ENCODE measurements at regions not wholly inside any gene's neighbourhood (a gene's known extent, or its start where the extent isn't known, plus 50 kb on each side); places are given as distances from the start of the nearest gene placed in this dataset.
A peak's percentile ranks its signal among the peaks of the same experiment; 100 is the strongest.

DNA sequence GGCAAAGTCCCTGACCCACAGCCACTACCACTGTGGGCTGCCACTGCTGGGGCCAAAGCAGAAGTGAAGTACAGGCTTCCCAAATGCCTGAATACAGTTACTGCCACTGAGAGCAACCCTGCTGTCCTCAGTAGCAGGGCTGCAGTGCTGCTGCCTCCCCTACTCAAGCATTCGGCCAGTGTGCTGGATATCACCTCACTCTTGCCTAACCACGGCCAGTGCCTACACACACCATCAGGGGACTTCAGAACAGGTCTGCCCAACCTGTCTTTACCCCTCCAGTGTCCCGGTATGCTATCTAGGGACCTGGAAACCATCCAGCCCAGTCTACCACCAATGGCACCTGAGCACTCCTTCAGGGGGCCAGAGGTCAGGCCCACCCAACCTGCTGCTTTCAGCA is 261.5 kb upstream of the COL8A1 start:
- Mint-ChIP-seq H3K36me3 (ENCODE audit: insufficient read depth, unreplicated experiment) (no peaks in the 10 kb centered on the region), H3K27ac (ENCODE audit: low read depth, unreplicated experiment) (no peak overlapping the region), H3K4me3 (ENCODE audit: unreplicated experiment) (no peak overlapping the region), H3K27me3 (ENCODE audit: insufficient read depth, unreplicated experiment) (no peaks in the 10 kb centered on the region), H3K4me1 (ENCODE audit: insufficient read depth, unreplicated experiment) (no peaks in the 10 kb centered on the region), H3K9me3 (ENCODE audit: unreplicated experiment) (no peaks in the 10 kb centered on the region)
- CTCF ChIA-PET, result no interaction called here
- DNase-seq (ENCODE audit: unreplicated experiment), result no peak
- POLR2A ChIA-PET, result interaction anchor here (0.6 kb wide), 1 partner anchor 249 kb away, joined by 6 read pairs; no protein-coding TSS in a partner anchor
- intact Hi-C loops (cut with micrococcal nuclease), result no loop called here
- TF ChIP-seq, protein P1, sequence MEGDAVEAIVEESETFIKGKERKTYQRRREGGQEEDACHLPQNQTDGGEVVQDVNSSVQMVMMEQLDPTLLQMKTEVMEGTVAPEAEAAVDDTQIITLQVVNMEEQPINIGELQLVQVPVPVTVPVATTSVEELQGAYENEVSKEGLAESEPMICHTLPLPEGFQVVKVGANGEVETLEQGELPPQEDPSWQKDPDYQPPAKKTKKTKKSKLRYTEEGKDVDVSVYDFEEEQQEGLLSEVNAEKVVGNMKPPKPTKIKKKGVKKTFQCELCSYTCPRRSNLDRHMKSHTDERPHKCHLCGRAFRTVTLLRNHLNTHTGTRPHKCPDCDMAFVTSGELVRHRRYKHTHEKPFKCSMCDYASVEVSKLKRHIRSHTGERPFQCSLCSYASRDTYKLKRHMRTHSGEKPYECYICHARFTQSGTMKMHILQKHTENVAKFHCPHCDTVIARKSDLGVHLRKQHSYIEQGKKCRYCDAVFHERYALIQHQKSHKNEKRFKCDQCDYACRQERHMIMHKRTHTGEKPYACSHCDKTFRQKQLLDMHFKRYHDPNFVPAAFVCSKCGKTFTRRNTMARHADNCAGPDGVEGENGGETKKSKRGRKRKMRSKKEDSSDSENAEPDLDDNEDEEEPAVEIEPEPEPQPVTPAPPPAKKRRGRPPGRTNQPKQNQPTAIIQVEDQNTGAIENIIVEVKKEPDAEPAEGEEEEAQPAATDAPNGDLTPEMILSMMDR (IDR thresholded peaks at IDR 0.05; ENCODE audit: unreplicated experiment), result no peak
- BruUV-seq (replicated peaks), result no TSS peak

- Mint-ChIP-seq H3K9me3 (ENCODE audit: unreplicated experiment) (no peaks in the 10 kb centered on the region), H3K36me3 (ENCODE audit: insufficient read depth, unreplicated experiment) (no peaks in the 10 kb centered on the region), H3K27ac (ENCODE audit: low read depth, unreplicated experiment) (no peak overlapping the region), H3K4me1 (ENCODE audit: insufficient read depth, unreplicated experiment) (no peaks in the 10 kb centered on the region), H3K4me3 (ENCODE audit: unreplicated experiment) (no peak overlapping the region), H3K27me3 (ENCODE audit: insufficient read depth, unreplicated experiment) (no peaks in the 10 kb centered on the region)
- ChIA-PET CTCF (no interaction called here), POLR2A (no interaction called here)
- no TSS peak for BruUV-seq (replicated peaks)
- no peak for DNase-seq (ENCODE audit: unreplicated experiment)
- TF ChIP-seq, protein P1 (IDR thresholded peaks at IDR 0.05; ENCODE audit: unreplicated experiment), result no peak
- intact Hi-C loops (cut with micrococcal nuclease), result no loop called here
These were observed 264.6 kb upstream of the COL8A1 start for GRCh38 chr3:99373846-99374210.

DNA sequence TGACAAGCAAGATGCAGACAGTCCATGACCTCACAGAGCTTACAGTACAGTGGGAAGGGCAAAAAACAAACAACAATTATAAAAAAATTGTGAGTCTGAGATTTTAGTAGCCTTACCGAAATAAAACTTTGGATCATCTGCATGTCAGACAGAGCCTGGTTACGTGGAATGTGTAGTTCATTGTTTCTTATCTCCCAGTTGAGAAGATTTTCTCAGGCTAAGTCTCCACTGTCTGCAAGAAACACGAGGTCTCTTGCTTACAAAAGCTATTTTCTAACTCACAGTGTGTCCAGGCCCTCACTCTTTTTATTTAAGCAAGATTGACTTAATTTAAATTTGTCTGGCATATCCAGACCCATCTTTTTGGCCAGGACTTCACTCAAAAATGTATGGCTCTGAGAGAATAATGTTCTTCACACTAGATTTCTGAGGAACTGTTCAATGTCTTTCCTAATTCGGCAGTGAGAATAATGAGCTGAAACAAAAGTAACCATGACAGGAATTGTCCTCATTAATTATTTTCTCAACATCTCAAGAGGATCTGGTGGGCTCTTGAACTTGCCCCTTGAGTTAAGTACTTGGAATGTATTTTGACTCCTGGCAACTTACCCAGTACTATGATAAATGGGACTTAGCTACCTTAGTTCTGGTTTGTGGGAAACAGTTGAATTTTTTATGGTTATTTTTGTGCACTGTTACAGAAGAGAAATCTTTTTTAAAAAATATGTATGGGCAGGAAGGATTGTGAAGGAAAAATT is 265.1 kb upstream of the COL8A1 start:
- no peak for DNase-seq (ENCODE audit: unreplicated experiment)
- Mint-ChIP-seq H3K27me3 (ENCODE audit: insufficient read depth, unreplicated experiment) (no peaks in the 10 kb centered on the region), H3K4me3 (ENCODE audit: unreplicated experiment) (no peak overlapping the region), H3K36me3 (ENCODE audit: insufficient read depth, unreplicated experiment) (no peaks in the 10 kb centered on the region), H3K4me1 (ENCODE audit: insufficient read depth, unreplicated experiment) (no peaks in the 10 kb centered on the region), H3K27ac (ENCODE audit: low read depth, unreplicated experiment) (no peak overlapping the region), H3K9me3 (ENCODE audit: unreplicated experiment) (no peaks in the 10 kb centered on the region)
- TF ChIP-seq, protein P1 (IDR thresholded peaks at IDR 0.05; ENCODE audit: unreplicated experiment), result no peak
- ChIA-PET CTCF (no interaction called here), POLR2A (no interaction called here)
- no TSS peak for BruUV-seq (replicated peaks)
- intact Hi-C loops (cut with micrococcal nuclease), result no loop called here

GRCh38 chr3:99366663-99367429 is 271.5 kb upstream of the COL8A1 start:
- intact Hi-C loops (cut with micrococcal nuclease), result no loop called here
- TF ChIP-seq, protein P1 (IDR thresholded peaks at IDR 0.05; ENCODE audit: unreplicated experiment), result no peak
- no TSS peak for BruUV-seq (replicated peaks)
- Mint-ChIP-seq H3K4me1 (ENCODE audit: insufficient read depth, unreplicated experiment) (no peaks in the 10 kb centered on the region), H3K27ac (ENCODE audit: low read depth, unreplicated experiment) (no peak overlapping the region), H3K36me3 (ENCODE audit: insufficient read depth, unreplicated experiment) (no peaks in the 10 kb centered on the region), H3K4me3 (ENCODE audit: unreplicated experiment) (no peak overlapping the region), H3K9me3 (ENCODE audit: unreplicated experiment) (peaks cover 5% of the 10 kb centered on the region), H3K27me3 (ENCODE audit: insufficient read depth, unreplicated experiment) (no peaks in the 10 kb centered on the region)
- POLR2A ChIA-PET, result no interaction called here
- peak; percentile 15 for DNase-seq (ENCODE audit: unreplicated experiment)
- CTCF ChIA-PET, result interaction anchor here (0.9 kb wide), 1 partner anchor 17 kb away, joined by 3 read pairs; no protein-coding TSS in a partner anchor

Measured in MCF 10A (cell line).